ENCODE measurements at regions not wholly inside any gene's neighbourhood (a gene's known extent, or its start where the extent isn't known, plus 50 kb on each side); places are given as distances from the start of the nearest gene placed in this dataset.
"Not testable (repeated sequence)": the region's sequence is repeated elsewhere in the genome, so short reads cannot be mapped to it uniquely, and the experiment has no call there.

- H3K23me2 ChIP-seq (ENCODE audit: low read depth, low read length); H3K4me1 ChIP-seq (replicated peaks in 1 of 4; ENCODE audit: control insufficient read depth in 3 of 4, insufficient read depth in 4 of 4, low read length in 3 of 4); H3K27ac ChIP-seq (ENCODE audit: low read depth, low read length); H3K79me1 ChIP-seq (ENCODE audit: low read depth, low read length); FAIRE-seq; POLR2A ChIA-PET (ENCODE audit: partially characterized antibody); DNase-seq (ENCODE audit: low read depth in 1 of 2, low spot score in 2 of 2); H3K4me3 ChIP-seq (ENCODE audit: extremely low read depth in 1 of 4, insufficient read depth in 2 of 4, low read depth in 3 of 4, low read length in 4 of 4); H3K9ac ChIP-seq (replicated peaks in 1 of 4; ENCODE audit: extremely low read depth in 1 of 4, low read depth in 3 of 4, low read length in 3 of 4); H4K20me1 ChIP-seq (replicated peaks in 1 of 2; ENCODE audit: control insufficient read depth in 1 of 2, insufficient read depth in 2 of 2, low read length in 2 of 2); H3K14ac ChIP-seq (ENCODE audit: insufficient read length); H4K8ac ChIP-seq (ENCODE audit: extremely low read depth, insufficient read depth, low read length); H3K18ac ChIP-seq (ENCODE audit: extremely low read depth, low read length); H3K27me3 ChIP-seq (replicated peaks in 1 of 4; ENCODE audit: control insufficient read depth in 3 of 4, extremely low read depth in 1 of 4, insufficient read depth in 3 of 4, low read length in 3 of 4); H2BK12ac ChIP-seq (ENCODE audit: low read depth, low read length); H2AFZ ChIP-seq (ENCODE audit: low read length); H3K4me2 ChIP-seq (ENCODE audit: insufficient read depth in 1 of 2, low read depth in 2 of 2, low read length in 2 of 2); H2BK20ac ChIP-seq (ENCODE audit: low read length); CTCF ChIA-PET (ENCODE audit: partially characterized antibody); H3K23ac ChIP-seq (ENCODE audit: insufficient read length); H2AK5ac ChIP-seq (ENCODE audit: low read depth, low read length); H2BK5ac ChIP-seq (ENCODE audit: low read depth, low read length); H4K91ac ChIP-seq (replicated peaks; ENCODE audit: insufficient read length, low read length); H3K56ac ChIP-seq (replicated peaks; ENCODE audit: insufficient read length, low read depth, low read length); H3K4ac ChIP-seq (replicated peaks; ENCODE audit: insufficient read length, low read depth, low read length); H2BK120ac ChIP-seq (replicated peaks; ENCODE audit: low read depth, low read length); H2BK15ac ChIP-seq (ENCODE audit: low read length); H4K5ac ChIP-seq (ENCODE audit: insufficient read length, low read depth, low read length): not testable (repeated sequence)
- 93% methylated on average over 13 of the region's 57 CpGs; no CpG with 5 or more reads in 1 of the 2 experiments for WGBS, 2 experiments (ENCODE audit: extremely low coverage in 1 of 2, insufficient coverage in 1 of 2, insufficient read length in 1 of 2, insufficient replicate concordance in 2 of 2, low coverage in 1 of 2, low lambda C conversion rate in 2 of 2, missing lambda C conversion rate in 1 of 2)
- Histone ChIP-seq H3K9me3 (ENCODE audit: insufficient read depth in 2 of 2, low read depth in 1 of 2, low read length in 1 of 2) (peaks cover 0 to 13% of the 10 kb centered on the region in 2 experiments; a peak in 1 of 4 replicates), H3K36me3 (ENCODE audit: control insufficient read depth in 2 of 4, insufficient read depth in 4 of 4, low read length in 3 of 4) (peaks cover 0 to 13% (median 0%) of the 10 kb centered on the region in 4 experiments; a peak in 1 of 8 replicates), H3K79me2 (ENCODE audit: control insufficient read depth in 1 of 2, insufficient read depth in 2 of 2, low read length in 2 of 2) (peaks cover 0 to 12% of the 10 kb centered on the region in 2 experiments; a peak in 2 of 4 replicates)
Observed at GRCh38 chr3:51607591-51608325, 63.3 kb upstream of the TEX264 start.
